Activated CD8-positive, alpha-beta memory T cell treated with anti-CD3 and anti-CD28 coated beads, Interleukin-2, amount 10 ng/mL, durations not matched to agents 7 days and 5 days (primary cell): ENCODE measurements at regions not wholly inside any gene's neighbourhood (a gene's known extent, or its start where the extent isn't known, plus 50 kb on each side); places are given as distances from the start of the nearest gene placed in this dataset.

Source experiments
- ATAC-seq: fragments of 150-1000 bp; cut with Tn5 transposase; one replicate; pipeline ENCODE4 v1.10.0; 2021; ENCODE audit warnings: moderate library complexity
- CTCF ChIA-PET: fragments of 350-600 bp; sonication (Branson Sonifier 250); formaldehyde crosslinking; loops from one replicate; lab custom pipeline; 2021; ENCODE audit warnings: antibody characterized with exemption; lab: Charles Lee
- DNase-seq: peaks from one replicate; pipeline ENCODE4 v3.0.0-alpha.2; 2020
- H3K27ac Mint-ChIP-seq: one replicate; pipeline ENCODE4 v1.8.0; 2021; ENCODE audit warnings: mild to moderate bottlenecking, mixed read lengths
- H3K27me3 Mint-ChIP-seq: one replicate; pipeline ENCODE4 v1.8.0; 2021; ENCODE audit warnings: mixed read lengths
- H3K36me3 Mint-ChIP-seq: one replicate; pipeline ENCODE4 v1.8.0; 2021; ENCODE audit warnings: mild to moderate bottlenecking, mixed read lengths
- H3K4me1 Mint-ChIP-seq: one replicate; pipeline ENCODE4 v1.8.0; 2021; ENCODE audit warnings: mixed read lengths
- H3K4me3 Mint-ChIP-seq: one replicate; pipeline ENCODE4 v1.8.0; 2021; ENCODE audit warnings: mild to moderate bottlenecking, moderate library complexity, mixed read lengths
- H3K9me3 Mint-ChIP-seq: one replicate; pipeline ENCODE4 v1.8.0; 2022; ENCODE audit warnings: low read depth, mixed read lengths

DNA sequence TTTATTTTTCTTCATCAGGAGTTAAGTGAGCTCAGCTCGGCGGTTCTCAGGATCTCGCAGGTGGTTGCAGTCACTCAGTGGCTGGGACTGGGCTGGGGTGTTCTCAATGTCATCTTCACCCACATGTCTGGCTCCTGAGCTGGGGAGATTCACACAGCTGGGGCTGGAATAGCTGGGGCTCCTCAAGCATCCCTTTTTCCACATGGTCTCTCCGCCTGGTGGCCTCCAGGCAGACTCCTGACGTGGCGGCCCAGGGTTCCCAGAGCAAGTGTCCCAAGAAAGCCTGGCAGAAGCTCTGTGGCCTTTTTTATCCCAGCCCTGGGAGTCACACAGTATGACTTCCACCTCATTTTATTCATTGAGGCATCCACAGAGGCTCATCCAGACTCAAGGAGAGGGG is 84.1 kb upstream of the ANKRD34C start:
- Mint-ChIP-seq H3K27ac (no peak overlapping the region), H3K27me3 (peaks cover 23% of the 10 kb centered on the region), H3K4me3 (no peak overlapping the region), H3K4me1 (no peaks in the 10 kb centered on the region), H3K9me3 (no peaks in the 10 kb centered on the region), H3K36me3 (no peaks in the 10 kb centered on the region)
- ATAC-seq (no peak), DNase-seq (no peak)
- CTCF ChIA-PET = no interaction called here

DNA sequence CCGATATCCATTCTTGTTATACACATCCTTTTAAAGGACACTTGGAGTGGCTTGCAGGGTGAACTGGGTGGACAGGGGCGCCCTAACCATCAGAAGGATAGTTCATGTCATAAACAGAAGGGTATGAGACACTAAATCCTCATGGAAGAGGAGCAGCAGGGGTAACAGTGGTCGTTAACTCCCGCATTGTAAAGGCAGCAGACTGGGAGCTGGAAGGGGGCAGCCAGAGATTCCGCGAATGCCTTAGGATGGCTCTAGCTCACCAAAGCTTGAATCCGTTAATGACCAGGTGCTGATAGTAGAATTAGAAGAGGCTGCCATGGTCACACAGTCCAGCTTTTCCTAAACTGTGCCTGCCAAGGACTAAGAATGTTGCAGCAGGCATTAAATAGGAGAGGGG is 85.2 kb upstream of the ANKRD34C start:
- ATAC-seq (no peak), DNase-seq (no peak)
- H3K36me3 Mint-ChIP-seq = no peaks in the 10 kb centered on the region
- CTCF ChIA-PET = interaction anchor here (0.8 kb wide), 1 partner anchor 13 kb away, joined by 4 read pairs; no protein-coding TSS in a partner anchor
- no peak overlapping the region for H3K27ac Mint-ChIP-seq
- H3K4me1 Mint-ChIP-seq = no peaks in the 10 kb centered on the region
- H3K4me3 Mint-ChIP-seq = no peak overlapping the region
- peaks cover 20% of the 10 kb centered on the region for H3K27me3 Mint-ChIP-seq
- no peaks in the 10 kb centered on the region for H3K9me3 Mint-ChIP-seq

DNA sequence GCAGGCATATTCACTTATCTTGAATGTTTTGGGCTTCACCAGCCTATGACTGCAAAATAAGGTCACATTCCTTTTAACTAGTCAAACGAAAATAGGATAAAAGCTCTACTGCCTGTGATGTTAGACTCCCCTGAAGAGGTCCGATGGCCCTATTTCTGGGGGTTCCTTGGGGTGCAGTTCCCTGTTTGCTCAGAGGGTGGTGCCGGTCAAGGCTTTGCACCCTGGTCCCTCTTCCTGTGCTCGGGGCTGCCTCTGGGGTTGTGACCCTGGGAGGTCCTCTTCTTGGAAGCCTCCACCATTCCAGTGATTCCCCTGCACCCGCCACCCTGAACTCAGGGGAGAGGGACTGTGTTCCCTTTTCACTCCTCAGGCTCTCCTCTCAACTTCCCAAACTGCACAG is 86.7 kb upstream of the ANKRD34C start:
- peaks cover 16% of the 10 kb centered on the region for H3K27me3 Mint-ChIP-seq
- H3K4me3 Mint-ChIP-seq = no peak overlapping the region
- H3K4me1 Mint-ChIP-seq = no peaks in the 10 kb centered on the region
- CTCF ChIA-PET = interaction anchor here (1.5 kb wide), 1 partner anchor 11 kb away, joined by 4 read pairs; no protein-coding TSS in a partner anchor
- H3K36me3 Mint-ChIP-seq = no peaks in the 10 kb centered on the region
- no peak for ATAC-seq
- no peak for DNase-seq
- no peak overlapping the region for H3K27ac Mint-ChIP-seq
- H3K9me3 Mint-ChIP-seq = no peaks in the 10 kb centered on the region

DNA sequence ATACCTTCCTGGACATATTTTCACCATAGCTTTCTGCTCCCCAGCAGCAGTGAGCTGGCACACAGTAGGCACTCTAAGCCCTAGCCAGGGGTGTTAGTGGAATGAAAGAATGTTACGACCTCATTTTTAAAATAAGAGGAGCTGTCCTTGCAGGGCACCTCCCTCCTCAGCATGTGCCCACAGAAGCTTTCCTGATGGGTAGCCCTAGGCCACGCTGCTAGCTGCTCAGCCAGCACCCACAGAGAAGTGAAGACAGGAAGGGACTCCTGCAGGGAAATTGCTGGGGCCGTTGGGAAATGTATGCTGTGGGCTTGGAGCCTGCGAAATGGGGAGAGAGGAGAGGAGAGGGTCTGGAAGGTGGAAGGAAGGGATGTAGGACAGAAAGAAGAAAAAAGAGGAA is 87.3 kb upstream of the ANKRD34C start:
- no peaks in the 10 kb centered on the region for H3K9me3 Mint-ChIP-seq
- ATAC-seq (no peak), DNase-seq (no peak)
- no peak overlapping the region for H3K27ac Mint-ChIP-seq
- no peaks in the 10 kb centered on the region for H3K4me1 Mint-ChIP-seq
- no peak overlapping the region for H3K4me3 Mint-ChIP-seq
- H3K36me3 Mint-ChIP-seq = no peaks in the 10 kb centered on the region
- CTCF ChIA-PET = interaction anchor here (1.5 kb wide), 1 partner anchor 10 kb away, joined by 4 read pairs; no protein-coding TSS in a partner anchor
- H3K27me3 Mint-ChIP-seq = peaks cover 16% of the 10 kb centered on the region

DNA sequence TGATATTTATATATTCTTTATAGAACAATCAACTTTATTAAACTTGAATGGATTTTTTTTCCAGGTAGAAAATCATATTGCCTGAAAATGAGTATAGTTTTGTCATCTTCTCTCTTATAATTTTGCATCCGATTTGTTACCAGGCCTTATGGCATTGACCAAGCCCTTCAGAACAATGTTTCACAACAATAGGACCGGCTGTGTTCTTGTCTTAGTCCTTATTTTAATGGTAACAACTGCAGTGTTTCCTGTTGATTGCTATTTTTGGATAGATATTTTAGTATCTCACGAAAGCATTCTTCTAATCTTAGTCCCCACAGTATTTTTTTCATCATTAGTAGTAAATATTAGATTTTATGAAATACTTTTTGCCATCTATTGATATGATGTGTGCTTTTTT is 88.1 kb upstream of the ANKRD34C start:
- CTCF ChIA-PET = interaction anchor here (1.5 kb wide), 1 partner anchor 9 kb away, joined by 4 read pairs; no protein-coding TSS in a partner anchor
- no peaks in the 10 kb centered on the region for H3K36me3 Mint-ChIP-seq
- H3K4me3 Mint-ChIP-seq = no peak overlapping the region
- no peak for ATAC-seq
- peaks cover 17% of the 10 kb centered on the region for H3K27me3 Mint-ChIP-seq
- no peak for DNase-seq
- H3K4me1 Mint-ChIP-seq = no peaks in the 10 kb centered on the region
- no peak overlapping the region for H3K27ac Mint-ChIP-seq
- no peaks in the 10 kb centered on the region for H3K9me3 Mint-ChIP-seq

DNA sequence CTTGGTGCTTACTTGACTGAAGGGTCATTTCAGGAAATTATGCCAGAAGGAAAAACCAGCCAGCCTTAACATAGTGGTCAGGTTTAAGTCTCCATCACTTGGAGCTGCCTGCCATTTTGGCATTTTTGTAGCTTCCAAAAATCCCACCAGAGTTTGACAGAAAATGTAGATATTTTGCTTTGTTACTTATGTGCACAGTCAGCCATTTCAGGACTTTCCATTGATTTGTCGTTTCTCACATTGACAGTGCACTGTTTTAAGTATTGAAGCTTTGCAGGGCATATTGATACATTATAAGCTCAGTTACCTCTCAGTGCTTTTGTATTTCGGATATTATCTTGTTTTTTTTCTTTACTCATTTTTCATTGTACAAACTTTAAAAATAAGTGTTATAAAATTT is 89.0 kb upstream of the ANKRD34C start:
- Mint-ChIP-seq H3K27me3 (peaks cover 16% of the 10 kb centered on the region), H3K36me3 (no peaks in the 10 kb centered on the region), H3K4me1 (no peaks in the 10 kb centered on the region), H3K4me3 (no peak overlapping the region), H3K27ac (no peak overlapping the region), H3K9me3 (no peaks in the 10 kb centered on the region)
- DNase-seq (no peak), ATAC-seq (no peak)
- CTCF ChIA-PET = interaction anchor here (1.7 kb wide), 1 partner anchor 9 kb away, joined by 9 read pairs; no protein-coding TSS in a partner anchor

DNA sequence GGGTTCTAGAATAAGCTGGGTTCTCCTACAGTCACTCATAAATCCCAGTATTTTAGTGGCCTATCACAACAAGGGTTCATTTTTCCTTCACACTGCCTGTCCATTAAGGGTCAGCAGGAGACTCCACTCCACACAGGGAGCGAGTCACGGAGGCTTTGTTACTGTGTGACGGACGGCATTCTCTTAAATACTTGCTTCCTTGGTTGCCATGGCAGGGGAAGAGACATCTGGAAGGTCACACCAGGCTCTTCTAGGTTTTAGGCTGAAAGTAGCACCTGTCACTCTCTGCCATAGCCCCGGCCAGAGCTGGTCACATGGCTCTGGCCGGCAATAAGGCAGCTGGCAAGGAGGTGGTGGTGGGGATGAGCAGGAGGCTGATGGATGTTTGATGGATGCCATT is 89.4 kb upstream of the ANKRD34C start:
- H3K9me3 Mint-ChIP-seq = no peaks in the 10 kb centered on the region
- no peak overlapping the region for H3K27ac Mint-ChIP-seq
- CTCF ChIA-PET = interaction anchor here (1.7 kb wide), 1 partner anchor 8 kb away, joined by 9 read pairs; no protein-coding TSS in a partner anchor
- no peaks in the 10 kb centered on the region for H3K4me1 Mint-ChIP-seq
- no peaks in the 10 kb centered on the region for H3K36me3 Mint-ChIP-seq
- DNase-seq (no peak), ATAC-seq (no peak)
- H3K27me3 Mint-ChIP-seq = peaks cover 16% of the 10 kb centered on the region
- H3K4me3 Mint-ChIP-seq = no peak overlapping the region

DNA sequence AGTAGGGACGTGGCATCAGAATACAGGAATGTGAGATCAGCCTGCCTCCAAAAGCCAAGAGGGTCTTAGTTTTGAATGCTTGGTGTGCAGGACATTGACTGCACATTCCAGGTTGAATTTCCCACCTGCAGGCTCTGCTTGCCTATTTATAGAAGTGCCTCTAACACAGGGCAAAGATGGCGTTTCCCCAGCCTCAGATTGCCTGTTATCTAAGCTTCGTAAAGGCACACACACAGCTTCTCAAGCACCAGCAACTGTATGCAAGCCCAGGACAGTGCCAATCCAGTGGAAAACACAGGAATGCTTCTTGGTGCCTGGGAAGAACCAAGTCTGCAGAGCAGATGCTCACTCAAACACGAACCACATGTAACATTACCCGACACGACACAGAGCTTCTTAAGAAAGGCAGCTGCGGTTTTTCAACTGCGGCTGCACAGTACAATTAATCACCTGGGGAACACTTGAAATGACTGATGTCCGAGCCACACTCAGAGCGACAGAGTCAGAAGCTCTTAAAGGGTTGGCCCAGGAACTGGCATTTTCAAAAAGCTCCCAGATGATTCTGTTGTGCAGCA is 90.0 kb upstream of the ANKRD34C start:
- DNase-seq (no peak), ATAC-seq (no peak)
- H3K36me3 Mint-ChIP-seq = no peaks in the 10 kb centered on the region
- H3K4me3 Mint-ChIP-seq = no peak overlapping the region
- H3K4me1 Mint-ChIP-seq = no peaks in the 10 kb centered on the region
- H3K9me3 Mint-ChIP-seq = no peaks in the 10 kb centered on the region
- peaks cover 16% of the 10 kb centered on the region for H3K27me3 Mint-ChIP-seq
- CTCF ChIA-PET = interaction anchor here (1.7 kb wide), 1 partner anchor 8 kb away, joined by 9 read pairs; no protein-coding TSS in a partner anchor
- no peak overlapping the region for H3K27ac Mint-ChIP-seq

DNA sequence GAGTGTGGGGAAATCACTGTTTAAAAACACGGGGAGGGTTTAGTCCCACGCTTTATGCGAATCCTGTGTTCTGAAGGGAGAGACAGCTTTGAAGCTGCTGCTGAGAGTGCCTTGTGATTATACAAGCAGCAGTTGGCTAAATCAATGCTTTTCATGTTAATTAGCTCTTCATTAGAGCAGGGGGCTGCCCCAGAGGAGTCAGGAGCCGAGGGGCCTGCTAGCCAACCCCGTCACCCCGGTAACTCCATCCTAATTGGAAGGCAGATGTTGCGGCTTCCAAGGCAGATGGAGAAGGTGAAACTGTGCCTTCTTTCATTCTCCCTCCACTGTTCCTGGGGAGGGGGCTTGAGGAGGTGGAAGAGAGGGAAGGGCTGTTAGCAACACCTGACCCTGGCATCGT is 92.4 kb upstream of the ANKRD34C start:
- no peak for DNase-seq
- H3K4me1 Mint-ChIP-seq = no peaks in the 10 kb centered on the region
- H3K36me3 Mint-ChIP-seq = no peaks in the 10 kb centered on the region
- no peak overlapping the region for H3K27ac Mint-ChIP-seq
- CTCF ChIA-PET = no interaction called here
- peaks cover 16% of the 10 kb centered on the region for H3K27me3 Mint-ChIP-seq
- ATAC-seq = no peak
- H3K4me3 Mint-ChIP-seq = no peak overlapping the region
- H3K9me3 Mint-ChIP-seq = no peaks in the 10 kb centered on the region

DNA sequence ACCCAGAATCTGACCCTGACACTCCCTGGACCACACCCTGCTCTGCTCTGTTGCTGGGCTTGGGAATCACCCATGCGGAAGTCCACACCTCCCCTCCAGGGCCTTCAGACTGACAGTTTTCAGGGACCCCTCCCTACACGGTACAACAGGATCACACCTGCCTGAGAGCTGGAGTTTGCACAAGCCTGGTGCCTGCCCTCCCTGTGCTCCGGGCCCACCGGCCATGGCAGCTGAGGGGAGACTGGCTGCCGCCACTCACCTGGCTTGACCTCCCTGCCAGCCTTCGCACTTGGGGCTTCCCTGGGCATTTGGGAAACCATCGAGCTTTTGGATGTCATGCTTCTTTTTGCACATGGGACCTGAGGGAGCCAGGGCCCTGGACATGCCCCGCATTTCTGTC is 95.9 kb upstream of the ANKRD34C start:
- H3K27me3 Mint-ChIP-seq = peaks cover 8% of the 10 kb centered on the region
- no peaks in the 10 kb centered on the region for H3K4me1 Mint-ChIP-seq
- H3K27ac Mint-ChIP-seq = no peak overlapping the region
- ATAC-seq = no peak
- no peak overlapping the region for H3K4me3 Mint-ChIP-seq
- H3K9me3 Mint-ChIP-seq = no peaks in the 10 kb centered on the region
- no peaks in the 10 kb centered on the region for H3K36me3 Mint-ChIP-seq
- no peak for DNase-seq
- CTCF ChIA-PET = interaction anchor here (4.4 kb wide), 1 partner anchor 158 kb away, joined by 80 read pairs; no protein-coding TSS in a partner anchor

DNA sequence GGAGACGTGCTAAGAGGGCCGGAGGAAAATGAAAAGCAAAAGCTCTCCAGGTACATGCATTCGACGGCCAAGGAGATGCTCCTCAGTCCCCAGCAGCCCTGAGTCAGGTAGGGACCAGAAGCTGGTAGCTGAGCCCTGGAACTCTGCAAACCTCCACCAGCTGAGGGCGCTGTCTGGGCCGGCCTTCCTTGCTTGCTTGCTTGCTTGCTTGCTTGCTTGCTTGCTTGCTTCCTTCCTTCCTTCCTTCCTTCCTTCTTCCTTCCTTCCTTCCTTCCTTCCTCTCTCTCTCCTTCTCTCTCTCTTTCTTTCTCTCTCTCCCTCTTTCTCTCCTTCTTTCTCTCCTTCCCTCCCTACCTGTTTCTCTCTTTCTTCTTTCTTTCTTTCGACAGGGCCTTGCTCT is 94.6 kb upstream of the RASGRF1 start:
- CTCF ChIA-PET = interaction anchor here (0.8 to 4.4 kb wide), 23 partner anchors 8 to 668 kb away, joined by 3 to 80 read pairs (median 5); no protein-coding TSS in a partner anchor
- DNase-seq = no peak
- Mint-ChIP-seq H3K27ac (no peak overlapping the region), H3K9me3 (no peaks in the 10 kb centered on the region), H3K4me3 (no peak overlapping the region), H3K36me3 (no peaks in the 10 kb centered on the region), H3K27me3 (peaks cover 9% of the 10 kb centered on the region), H3K4me1 (no peaks in the 10 kb centered on the region)
- ATAC-seq = no peak

DNA sequence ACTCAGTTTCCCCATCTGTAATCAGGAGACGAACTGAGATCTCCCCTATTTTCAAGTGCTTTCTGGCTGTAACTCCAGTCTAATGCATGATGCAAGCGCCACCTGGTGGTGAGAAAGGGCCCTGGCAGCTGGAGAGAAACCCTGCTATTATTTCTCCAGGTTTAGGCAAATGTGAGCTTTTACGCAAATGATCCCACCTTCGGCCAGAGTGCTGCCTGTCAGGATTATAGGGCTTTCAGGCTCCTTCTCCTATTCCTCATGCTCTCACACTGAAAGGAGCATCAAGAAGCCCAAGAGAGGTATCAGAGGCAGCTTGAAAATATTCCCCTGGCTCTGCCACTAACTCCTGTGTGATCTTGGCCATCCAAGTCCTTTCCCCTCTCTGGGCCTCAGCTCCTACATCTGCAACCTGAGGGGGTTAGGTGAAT is 93.9 kb upstream of the RASGRF1 start:
- H3K4me1 Mint-ChIP-seq = no peaks in the 10 kb centered on the region
- peaks cover 9% of the 10 kb centered on the region for H3K27me3 Mint-ChIP-seq
- CTCF ChIA-PET = interaction anchor here (0.7 to 4.4 kb wide), 29 partner anchors 9 to 669 kb away, joined by 3 to 80 read pairs (median 4); no protein-coding TSS in a partner anchor
- H3K9me3 Mint-ChIP-seq = no peaks in the 10 kb centered on the region
- no peak overlapping the region for H3K27ac Mint-ChIP-seq
- no peaks in the 10 kb centered on the region for H3K36me3 Mint-ChIP-seq
- no peak overlapping the region for H3K4me3 Mint-ChIP-seq
- peak; percentile 69 for DNase-seq
- ATAC-seq = peak; percentile 36

DNA sequence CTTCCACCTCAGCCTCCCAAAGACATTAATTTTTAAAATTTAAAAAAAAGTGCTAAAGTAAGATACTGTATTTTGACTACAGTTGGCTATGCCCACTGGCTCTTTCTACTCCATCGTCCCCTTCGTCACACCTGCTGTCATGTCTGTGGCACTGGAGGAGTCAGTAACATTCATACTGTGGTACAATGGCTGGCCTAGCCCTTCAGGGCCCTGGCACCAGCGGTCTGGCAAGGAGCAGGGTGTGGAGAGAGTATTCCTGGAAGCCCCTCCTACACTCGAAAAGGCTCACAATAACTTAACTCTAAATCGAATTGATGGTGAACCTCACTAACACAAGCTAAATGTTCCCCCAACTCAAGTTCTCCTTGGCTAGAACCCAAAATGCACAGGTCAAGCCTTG is 89.7 kb upstream of the RASGRF1 start:
- no peaks in the 10 kb centered on the region for H3K9me3 Mint-ChIP-seq
- CTCF ChIA-PET = interaction anchor here (1.8 kb wide), 1 partner anchor 152 kb away, joined by 7 read pairs; no protein-coding TSS in a partner anchor
- no peaks in the 10 kb centered on the region for H3K36me3 Mint-ChIP-seq
- H3K27me3 Mint-ChIP-seq = peaks cover 17% of the 10 kb centered on the region
- H3K4me3 Mint-ChIP-seq = no peak overlapping the region
- no peak for DNase-seq
- no peak overlapping the region for H3K27ac Mint-ChIP-seq
- no peaks in the 10 kb centered on the region for H3K4me1 Mint-ChIP-seq
- no peak for ATAC-seq

DNA sequence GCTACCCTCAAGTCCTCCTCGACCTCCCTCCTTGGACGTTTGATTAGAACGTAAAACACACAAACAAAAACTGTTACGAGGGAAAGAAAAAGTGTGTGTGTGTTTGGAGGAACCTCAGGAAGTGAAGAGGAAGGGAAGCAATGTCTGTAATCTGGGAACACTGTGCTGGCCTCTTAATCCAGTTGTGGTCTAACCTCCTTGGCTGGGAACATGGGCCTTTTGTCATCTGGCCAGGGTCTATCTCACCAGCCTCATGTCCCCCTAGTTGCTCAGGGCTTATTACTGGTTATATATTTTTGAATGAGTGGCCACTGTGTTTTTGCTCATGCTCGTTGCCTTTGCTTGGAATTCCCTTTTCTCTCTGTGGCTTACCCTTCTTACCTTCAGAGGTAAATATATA is 89.0 kb upstream of the RASGRF1 start:
- Mint-ChIP-seq H3K4me3 (no peak overlapping the region), H3K27ac (no peak overlapping the region)
- CTCF ChIA-PET = no interaction called here

More for the DNA sequence above, 89.0 kb upstream of the RASGRF1 start:
- Mint-ChIP-seq H3K9me3 (no peaks in the 10 kb centered on the region), H3K27me3 (peaks cover 17% of the 10 kb centered on the region), H3K4me1 (no peaks in the 10 kb centered on the region), H3K36me3 (no peaks in the 10 kb centered on the region)
- DNase-seq = no peak
- no peak for ATAC-seq
